LNCaP clone FGC (cell line): ENCODE measurements at regions not wholly inside any gene's neighbourhood (a gene's known extent, or its start where the extent isn't known, plus 50 kb on each side); places are given as distances from the start of the nearest gene placed in this dataset.

Experiments used
- DNase-seq: peaks from one replicate; pipeline ENCODE4 v3.0.0-alpha.2; 2011; ENCODE audit warnings: low read depth
- H3K4me3 ChIP-seq: 2 replicates; pipeline ENCODE4 v1.5.1; 2011; ENCODE audit warnings: mild to moderate bottlenecking, low read depth, low read length, control low read depth
- CTCF ChIP-seq: IDR thresholded peaks from 2 replicates; pipeline ENCODE4 v1.5.1; 2012; ENCODE audit warnings: mild to moderate bottlenecking; ENCODE audit not compliant: control insufficient read depth, insufficient read depth; ENCODE audit errors: extremely low read depth

GRCh38 chr11:28470180-28470579, 362.0 kb downstream of the METTL15 start:
- no peak overlapping the region for H3K4me3 ChIP-seq
- DNase-seq, result no peak
- no peak for TF ChIP-seq CTCF

GRCh38 chr11:28466506-28466905, 358.3 kb downstream of the METTL15 start:
- H3K4me3 ChIP-seq, result no peak overlapping the region
- DNase-seq, result no peak
- TF ChIP-seq CTCF, result no peak

GRCh38 chr11:28464252-28464867, 356.2 kb downstream of the METTL15 start:
- no peak for DNase-seq
- no peak overlapping the region for H3K4me3 ChIP-seq
- TF ChIP-seq CTCF, result no peak

- no peak for TF ChIP-seq CTCF
- DNase-seq, result no peak
- H3K4me3 ChIP-seq, result no peak overlapping the region
These were observed 355.6 kb downstream of the METTL15 start for GRCh38 chr11:28463826-28464225.

- no peak for TF ChIP-seq CTCF
- DNase-seq, result no peak
- H3K4me3 ChIP-seq, result no peak overlapping the region
These were observed 353.7 kb downstream of the METTL15 start for GRCh38 chr11:28461846-28462245.

- no peak for DNase-seq
These were observed 353.1 kb downstream of the METTL15 start for GRCh38 chr11:28461338-28461737.

More at GRCh38 chr11:28461338-28461737, 353.1 kb downstream of the METTL15 start:
- no peak overlapping the region for H3K4me3 ChIP-seq
- TF ChIP-seq CTCF, result no peak
